ENCODE measurements at regions not wholly inside any gene's neighbourhood (a gene's known extent, or its start where the extent isn't known, plus 50 kb on each side); places are given as distances from the start of the nearest gene placed in this dataset.

DNA sequence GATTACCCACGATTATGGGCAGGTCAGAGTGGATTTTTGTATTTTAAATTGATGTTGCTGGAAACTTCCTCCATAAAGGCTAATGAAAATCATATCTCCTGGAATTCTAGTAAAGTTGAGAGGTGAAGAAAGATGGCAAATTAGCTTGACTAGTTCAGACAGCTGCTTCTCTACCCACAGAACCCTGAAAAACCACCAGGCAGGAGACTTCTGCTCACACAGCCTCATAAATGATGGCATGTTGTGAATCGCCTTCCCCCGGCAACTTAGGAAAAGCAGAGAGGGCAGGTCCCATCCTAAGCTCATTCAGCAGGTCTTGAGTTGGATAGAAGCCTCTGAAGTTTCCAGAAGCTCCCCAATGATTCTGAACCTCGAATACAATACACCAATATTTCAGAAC, 87.6 kb upstream of the SLC7A1 start:
- peaks cover 5% of the 10 kb centered on the region for H3K4me1 ChIP-seq (ENCODE audit: insufficient read depth, poor library complexity, severe bottlenecking)
- no peaks in the 10 kb centered on the region for H3K9me3 ChIP-seq (ENCODE audit: severe bottlenecking)
- H3K27me3 ChIP-seq (ENCODE audit: insufficient read depth, poor library complexity, severe bottlenecking), result no peaks in the 10 kb centered on the region
- no peak for ATAC-seq (ENCODE audit: low read depth)
- no peak overlapping the region for H3K27ac ChIP-seq (ENCODE audit: poor library complexity, severe bottlenecking)
- no peak for DNase-seq (ENCODE audit: low spot score)
- H3K36me3 ChIP-seq (ENCODE audit: low read depth), result no peaks in the 10 kb centered on the region
- TF ChIP-seq CTCF (IDR thresholded peaks at IDR 0.05; ENCODE audit: poor library complexity, severe bottlenecking), result no peak
- no peak overlapping the region for H3K4me3 ChIP-seq (ENCODE audit: severe bottlenecking)

DNA sequence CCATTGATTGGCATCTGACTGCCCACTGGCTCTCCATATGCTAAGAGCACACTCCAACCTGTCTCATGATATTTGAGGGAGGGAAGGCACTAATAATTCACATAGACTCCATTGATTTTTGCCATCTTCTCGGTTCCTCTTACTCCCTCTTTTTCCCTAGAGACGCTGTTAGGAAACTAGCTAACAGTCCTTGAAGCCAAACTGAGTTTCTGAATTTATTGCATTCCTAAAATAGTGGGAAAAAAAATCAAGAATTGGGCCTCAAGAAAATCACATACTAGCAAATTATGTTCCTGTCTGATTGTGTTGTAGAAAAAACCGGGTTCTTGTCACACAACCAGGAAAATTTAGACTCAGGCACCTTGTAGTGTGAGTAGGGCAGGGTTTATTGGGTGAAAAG, 86.4 kb upstream of the SLC7A1 start:
- no peak overlapping the region for H3K4me3 ChIP-seq (ENCODE audit: severe bottlenecking)
- TF ChIP-seq CTCF (IDR thresholded peaks at IDR 0.05; ENCODE audit: poor library complexity, severe bottlenecking), result no peak
- no peak overlapping the region for H3K27ac ChIP-seq (ENCODE audit: poor library complexity, severe bottlenecking)
- no peaks in the 10 kb centered on the region for H3K27me3 ChIP-seq (ENCODE audit: insufficient read depth, poor library complexity, severe bottlenecking)
- no peaks in the 10 kb centered on the region for H3K36me3 ChIP-seq (ENCODE audit: low read depth)
- H3K9me3 ChIP-seq (ENCODE audit: severe bottlenecking), result no peaks in the 10 kb centered on the region
- peaks cover 14% of the 10 kb centered on the region for H3K4me1 ChIP-seq (ENCODE audit: insufficient read depth, poor library complexity, severe bottlenecking)
- ATAC-seq (ENCODE audit: low read depth) (no peak), DNase-seq (ENCODE audit: low spot score) (no peak)

GRCh38 chr13:29679396-29680053, 84.0 kb upstream of the SLC7A1 start:
- ATAC-seq (ENCODE audit: low read depth), result no peak
- Histone ChIP-seq H3K4me3 (ENCODE audit: severe bottlenecking) (no peak overlapping the region), H3K27ac (ENCODE audit: poor library complexity, severe bottlenecking) (no peak overlapping the region), H3K36me3 (ENCODE audit: low read depth) (no peaks in the 10 kb centered on the region), H3K9me3 (ENCODE audit: severe bottlenecking) (no peaks in the 10 kb centered on the region), H3K27me3 (ENCODE audit: insufficient read depth, poor library complexity, severe bottlenecking) (no peaks in the 10 kb centered on the region), H3K4me1 (ENCODE audit: insufficient read depth, poor library complexity, severe bottlenecking) (peaks cover 24% of the 10 kb centered on the region)
- no peak for TF ChIP-seq CTCF (IDR thresholded peaks at IDR 0.05; ENCODE audit: poor library complexity, severe bottlenecking)
- no peak for DNase-seq (ENCODE audit: low spot score)

DNA sequence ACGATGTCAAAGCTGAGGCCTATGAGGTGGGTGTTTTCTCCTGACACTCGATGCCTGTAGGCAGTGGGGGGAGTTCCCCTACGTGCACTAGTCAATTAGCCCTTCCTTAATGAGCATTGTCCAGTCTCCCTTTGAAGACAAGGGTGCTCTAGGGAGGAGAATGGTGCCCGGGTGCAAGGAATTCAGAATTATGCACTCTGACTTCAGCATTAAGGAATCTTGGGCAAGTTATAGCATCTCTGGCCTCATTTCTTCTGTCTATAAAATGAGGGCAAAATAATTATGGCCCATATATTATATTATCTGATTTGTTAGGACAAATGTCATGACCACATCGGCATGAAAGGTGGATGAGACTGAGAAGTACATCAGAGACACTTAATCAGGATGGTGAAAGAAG, 82.1 kb upstream of the SLC7A1 start:
- Histone ChIP-seq H3K4me1 (ENCODE audit: insufficient read depth, poor library complexity, severe bottlenecking) (peaks cover 24% of the 10 kb centered on the region), H3K27ac (ENCODE audit: poor library complexity, severe bottlenecking) (peak overlapping the region; percentile 90), H3K27me3 (ENCODE audit: insufficient read depth, poor library complexity, severe bottlenecking) (no peaks in the 10 kb centered on the region), H3K4me3 (ENCODE audit: severe bottlenecking) (no peak overlapping the region), H3K36me3 (ENCODE audit: low read depth) (no peaks in the 10 kb centered on the region), H3K9me3 (ENCODE audit: severe bottlenecking) (no peaks in the 10 kb centered on the region)
- no peak for TF ChIP-seq CTCF (IDR thresholded peaks at IDR 0.05; ENCODE audit: poor library complexity, severe bottlenecking)
- DNase-seq (ENCODE audit: low spot score) (no peak), ATAC-seq (ENCODE audit: low read depth) (peak; percentile 9; the same call in 2 of the 3 replicates)

- no peak for DNase-seq (ENCODE audit: low spot score)
- H3K27me3 ChIP-seq (ENCODE audit: insufficient read depth, poor library complexity, severe bottlenecking), result no peaks in the 10 kb centered on the region
- H3K9me3 ChIP-seq (ENCODE audit: severe bottlenecking), result no peaks in the 10 kb centered on the region
- no peaks in the 10 kb centered on the region for H3K36me3 ChIP-seq (ENCODE audit: low read depth)
- peak; percentile 77 for ATAC-seq (ENCODE audit: low read depth)
- TF ChIP-seq CTCF (IDR thresholded peaks at IDR 0.05; ENCODE audit: poor library complexity, severe bottlenecking), result peak; percentile 18
- H3K4me1 ChIP-seq (ENCODE audit: insufficient read depth, poor library complexity, severe bottlenecking), result peaks cover 24% of the 10 kb centered on the region
- H3K4me3 ChIP-seq (ENCODE audit: severe bottlenecking), result no peak overlapping the region
- H3K27ac ChIP-seq (ENCODE audit: poor library complexity, severe bottlenecking), result peak overlapping the region; percentile 90
Measured at GRCh38 chr13:29676941-29677452, 81.5 kb upstream of the SLC7A1 start.

Data from RWPE2 (cell line).